ENCODE measurements at regions not wholly inside any gene's neighbourhood (a gene's known extent, or its start where the extent isn't known, plus 50 kb on each side); places are given as distances from the start of the nearest gene placed in this dataset.

DNA sequence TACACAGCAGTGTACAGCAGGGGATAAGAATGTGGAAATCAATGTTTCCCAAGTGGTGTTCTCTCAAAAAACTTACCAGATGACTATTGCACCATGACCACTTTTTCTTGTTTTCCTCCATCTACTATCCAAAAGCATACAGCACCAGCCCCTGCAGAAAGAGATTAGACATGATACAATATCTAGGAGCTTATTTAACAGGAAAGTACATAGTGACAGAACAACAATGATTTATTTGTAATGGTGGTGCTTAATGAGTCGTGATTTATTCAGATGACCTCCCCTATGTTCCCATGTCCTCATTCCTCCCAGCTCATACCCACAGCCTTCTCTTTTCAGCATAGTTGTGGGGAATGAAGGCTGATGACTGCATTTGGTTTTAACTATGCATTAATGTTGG is 413.6 kb downstream of the BTG1 start:
- Histone ChIP-seq H3K36me3 (ENCODE audit: insufficient read depth, low read length) (no peaks in the 10 kb centered on the region), H3K27me3 (ENCODE audit: insufficient read depth, low read length) (no peaks in the 10 kb centered on the region), H3K27ac (ENCODE audit: low read depth, low read length, poor library complexity, severe bottlenecking) (no peak overlapping the region), H3K4me1 (ENCODE audit: insufficient read depth, low read length, severe bottlenecking) (no peaks in the 10 kb centered on the region), H3F3A (ENCODE audit: insufficient read depth, low read length) (no peaks in the 10 kb centered on the region), H3K9me2 (ENCODE audit: low read depth, low read length) (no peaks in the 10 kb centered on the region), H3K9me3 (ENCODE audit: low read length) (no peaks in the 10 kb centered on the region), H3K4me2 (ENCODE audit: low read length) (no peak overlapping the region), H3K9ac (ENCODE audit: low read length) (no peak overlapping the region), H2AFZ (ENCODE audit: low read length) (no peak overlapping the region), H3K79me2 (ENCODE audit: insufficient read depth, low read length) (no peaks in the 10 kb centered on the region), H4K20me1 (ENCODE audit: insufficient read depth, low read length) (no peaks in the 10 kb centered on the region), H3K4me3 (ENCODE audit: low read depth, low read length, poor library complexity, severe bottlenecking) (no peak overlapping the region)
- TF ChIP-seq, protein P1, sequence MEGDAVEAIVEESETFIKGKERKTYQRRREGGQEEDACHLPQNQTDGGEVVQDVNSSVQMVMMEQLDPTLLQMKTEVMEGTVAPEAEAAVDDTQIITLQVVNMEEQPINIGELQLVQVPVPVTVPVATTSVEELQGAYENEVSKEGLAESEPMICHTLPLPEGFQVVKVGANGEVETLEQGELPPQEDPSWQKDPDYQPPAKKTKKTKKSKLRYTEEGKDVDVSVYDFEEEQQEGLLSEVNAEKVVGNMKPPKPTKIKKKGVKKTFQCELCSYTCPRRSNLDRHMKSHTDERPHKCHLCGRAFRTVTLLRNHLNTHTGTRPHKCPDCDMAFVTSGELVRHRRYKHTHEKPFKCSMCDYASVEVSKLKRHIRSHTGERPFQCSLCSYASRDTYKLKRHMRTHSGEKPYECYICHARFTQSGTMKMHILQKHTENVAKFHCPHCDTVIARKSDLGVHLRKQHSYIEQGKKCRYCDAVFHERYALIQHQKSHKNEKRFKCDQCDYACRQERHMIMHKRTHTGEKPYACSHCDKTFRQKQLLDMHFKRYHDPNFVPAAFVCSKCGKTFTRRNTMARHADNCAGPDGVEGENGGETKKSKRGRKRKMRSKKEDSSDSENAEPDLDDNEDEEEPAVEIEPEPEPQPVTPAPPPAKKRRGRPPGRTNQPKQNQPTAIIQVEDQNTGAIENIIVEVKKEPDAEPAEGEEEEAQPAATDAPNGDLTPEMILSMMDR (IDR thresholded peaks at IDR 0.05; ENCODE audit: low read length): no peak
- TF ChIP-seq EZH2 (IDR thresholded peaks at IDR 0.05; ENCODE audit: borderline replicate concordance, low read length): no peak

- no peaks in the 10 kb centered on the region for H3K4me1 ChIP-seq (ENCODE audit: insufficient read depth, low read length, severe bottlenecking)
- H3K9me2 ChIP-seq (ENCODE audit: low read depth, low read length): no peaks in the 10 kb centered on the region
- H3K4me3 ChIP-seq (ENCODE audit: low read depth, low read length, poor library complexity, severe bottlenecking): no peak overlapping the region
- H4K20me1 ChIP-seq (ENCODE audit: insufficient read depth, low read length): no peaks in the 10 kb centered on the region
- H3K4me2 ChIP-seq (ENCODE audit: low read length): no peak overlapping the region
- H3K9ac ChIP-seq (ENCODE audit: low read length): no peak overlapping the region
- no peaks in the 10 kb centered on the region for H3K36me3 ChIP-seq (ENCODE audit: insufficient read depth, low read length)
- no peaks in the 10 kb centered on the region for H3F3A ChIP-seq (ENCODE audit: insufficient read depth, low read length)
- TF ChIP-seq EZH2 (IDR thresholded peaks at IDR 0.05; ENCODE audit: borderline replicate concordance, low read length): no peak
- TF ChIP-seq, protein P1 (IDR thresholded peaks at IDR 0.05; ENCODE audit: low read length): no peak
- H3K27me3 ChIP-seq (ENCODE audit: insufficient read depth, low read length): no peaks in the 10 kb centered on the region
- H3K27ac ChIP-seq (ENCODE audit: low read depth, low read length, poor library complexity, severe bottlenecking): no peak overlapping the region
- no peaks in the 10 kb centered on the region for H3K9me3 ChIP-seq (ENCODE audit: low read length)
- no peaks in the 10 kb centered on the region for H3K79me2 ChIP-seq (ENCODE audit: insufficient read depth, low read length)
- no peak overlapping the region for H2AFZ ChIP-seq (ENCODE audit: low read length)
These were observed 416.1 kb downstream of the BTG1 start for GRCh38 chr12:91729543-91729942.

GRCh38 chr12:91723191-91723590 is 422.5 kb downstream of the BTG1 start:
- no peak overlapping the region for H2AFZ ChIP-seq (ENCODE audit: low read length)
- no peaks in the 10 kb centered on the region for H3K79me2 ChIP-seq (ENCODE audit: insufficient read depth, low read length)
- no peak overlapping the region for H3K27ac ChIP-seq (ENCODE audit: low read depth, low read length, poor library complexity, severe bottlenecking)
- no peak overlapping the region for H3K4me2 ChIP-seq (ENCODE audit: low read length)
- H3K9ac ChIP-seq (ENCODE audit: low read length): no peak overlapping the region
- TF ChIP-seq EZH2 (IDR thresholded peaks at IDR 0.05; ENCODE audit: borderline replicate concordance, low read length): no peak
- TF ChIP-seq, protein P1 (IDR thresholded peaks at IDR 0.05; ENCODE audit: low read length): no peak
- H3K4me3 ChIP-seq (ENCODE audit: low read depth, low read length, poor library complexity, severe bottlenecking): no peak overlapping the region
- H3K9me2 ChIP-seq (ENCODE audit: low read depth, low read length): no peaks in the 10 kb centered on the region
- no peaks in the 10 kb centered on the region for H3F3A ChIP-seq (ENCODE audit: insufficient read depth, low read length)
- no peaks in the 10 kb centered on the region for H4K20me1 ChIP-seq (ENCODE audit: insufficient read depth, low read length)
- no peaks in the 10 kb centered on the region for H3K27me3 ChIP-seq (ENCODE audit: insufficient read depth, low read length)
- no peaks in the 10 kb centered on the region for H3K36me3 ChIP-seq (ENCODE audit: insufficient read depth, low read length)
- H3K4me1 ChIP-seq (ENCODE audit: insufficient read depth, low read length, severe bottlenecking): no peaks in the 10 kb centered on the region
- H3K9me3 ChIP-seq (ENCODE audit: low read length): no peaks in the 10 kb centered on the region
